Activated naive CD4-positive, alpha-beta T cell treated with anti-CD3 and anti-CD28 coated beads for 36 hours (primary cell): ENCODE measurements at regions not wholly inside any gene's neighbourhood (a gene's known extent, or its start where the extent isn't known, plus 50 kb on each side); places are given as distances from the start of the nearest gene placed in this dataset.
"Not testable (repeated sequence)": the region's sequence is repeated elsewhere in the genome, so short reads cannot be mapped to it uniquely, and the experiment has no call there.

Source experiments
- CTCF ChIA-PET: fragments of 350-600 bp; sonication (Branson Sonifier 250); formaldehyde crosslinking; loops from one replicate; lab custom pipeline; 2021; ENCODE audit warnings: antibody characterized with exemption; lab: Charles Lee
- DNase-seq: peaks from one replicate; pipeline ENCODE4 v3.0.0-alpha.2; 2020
- H3K27ac Mint-ChIP-seq: one replicate; pipeline ENCODE4 v1.8.0; 2021; ENCODE audit warnings: mild to moderate bottlenecking, mixed read lengths
- H3K27me3 Mint-ChIP-seq: one replicate; pipeline ENCODE4 v1.8.0; 2021; ENCODE audit warnings: low read depth, mixed read lengths
- H3K36me3 Mint-ChIP-seq: one replicate; pipeline ENCODE4 v1.8.0; 2021; ENCODE audit warnings: low read depth, mixed read lengths
- H3K4me1 Mint-ChIP-seq: one replicate; pipeline ENCODE4 v1.8.0; 2021; ENCODE audit warnings: low read depth, mixed read lengths
- H3K4me3 Mint-ChIP-seq: one replicate; pipeline ENCODE4 v1.8.0; 2021; ENCODE audit warnings: mild to moderate bottlenecking, moderate library complexity, mixed read lengths
- H3K9me3 Mint-ChIP-seq: one replicate; pipeline ENCODE4 v1.8.0; 2021; ENCODE audit warnings: mixed read lengths
- intact Hi-C: fragments of 100-400 bp; cut with micrococcal nuclease; formaldehyde crosslinking; loops from one replicate; pipeline ENCODE4 v1.15.1; 2023

GRCh38 chr6:9159051-9159450 lies 723.7 kb upstream of the SLC35B3 start:
- no peak for DNase-seq
- CTCF ChIA-PET: no interaction called here
- Mint-ChIP-seq H3K27me3 (no peaks in the 10 kb centered on the region), H3K4me3 (no peak overlapping the region), H3K9me3 (peaks cover 22% of the 10 kb centered on the region), H3K36me3 (peaks cover 3% of the 10 kb centered on the region), H3K4me1 (no peaks in the 10 kb centered on the region), H3K27ac (no peak overlapping the region)
- intact Hi-C loops: no loop called here

DNA sequence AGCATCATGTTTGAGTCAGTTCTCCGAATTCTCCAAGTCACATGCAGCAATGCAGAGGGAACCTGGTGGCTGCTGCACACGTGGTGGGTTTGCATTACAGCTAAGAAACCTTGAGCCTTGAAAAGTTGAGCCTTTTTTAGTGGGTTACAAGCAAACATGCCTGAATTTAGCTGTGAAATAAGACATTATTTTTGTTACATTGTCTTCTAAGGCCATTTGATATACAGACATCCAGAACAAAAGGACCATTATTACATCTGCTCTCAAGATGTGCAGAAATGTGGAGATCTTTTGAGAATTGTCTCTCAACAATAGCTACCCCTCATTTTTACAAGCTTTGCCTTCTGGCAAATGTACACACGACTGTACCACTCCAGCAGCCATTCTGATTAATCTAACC lies 720.5 kb upstream of the SLC35B3 start:
- DNase-seq: no peak
- H3K9me3 Mint-ChIP-seq: peaks cover 9% of the 10 kb centered on the region
- CTCF ChIA-PET: no interaction called here
- intact Hi-C loops: no loop called here
- no peaks in the 10 kb centered on the region for H3K36me3 Mint-ChIP-seq
- H3K27ac Mint-ChIP-seq: no peak overlapping the region
- no peaks in the 10 kb centered on the region for H3K4me1 Mint-ChIP-seq
- no peak overlapping the region for H3K4me3 Mint-ChIP-seq
- H3K27me3 Mint-ChIP-seq: no peaks in the 10 kb centered on the region

DNA sequence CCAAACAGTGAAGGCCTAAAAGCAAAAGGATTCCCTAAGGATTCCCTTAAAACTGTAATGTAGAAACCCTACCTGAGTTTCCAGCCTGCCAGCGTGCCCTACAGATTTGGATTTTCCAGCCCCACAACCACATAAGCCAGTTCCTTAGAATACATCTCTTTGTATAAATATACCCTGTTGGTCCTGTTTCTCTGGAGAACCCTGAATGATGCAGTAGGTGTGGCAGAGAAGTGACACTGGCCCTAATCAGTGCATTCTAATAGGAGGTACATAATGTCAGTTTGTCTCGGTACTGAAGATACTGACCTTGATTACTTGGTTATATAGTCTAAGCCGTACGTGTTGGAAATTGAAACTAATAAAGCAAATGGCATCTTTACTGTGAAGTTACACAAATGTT lies 707.8 kb upstream of the SLC35B3 start:
- intact Hi-C loops: no loop called here
- CTCF ChIA-PET: no interaction called here
- Mint-ChIP-seq H3K27ac (no peak overlapping the region), H3K36me3 (no peaks in the 10 kb centered on the region), H3K4me3 (no peak overlapping the region), H3K9me3 (no peaks in the 10 kb centered on the region), H3K4me1 (no peaks in the 10 kb centered on the region), H3K27me3 (no peaks in the 10 kb centered on the region)
- DNase-seq: no peak

DNA sequence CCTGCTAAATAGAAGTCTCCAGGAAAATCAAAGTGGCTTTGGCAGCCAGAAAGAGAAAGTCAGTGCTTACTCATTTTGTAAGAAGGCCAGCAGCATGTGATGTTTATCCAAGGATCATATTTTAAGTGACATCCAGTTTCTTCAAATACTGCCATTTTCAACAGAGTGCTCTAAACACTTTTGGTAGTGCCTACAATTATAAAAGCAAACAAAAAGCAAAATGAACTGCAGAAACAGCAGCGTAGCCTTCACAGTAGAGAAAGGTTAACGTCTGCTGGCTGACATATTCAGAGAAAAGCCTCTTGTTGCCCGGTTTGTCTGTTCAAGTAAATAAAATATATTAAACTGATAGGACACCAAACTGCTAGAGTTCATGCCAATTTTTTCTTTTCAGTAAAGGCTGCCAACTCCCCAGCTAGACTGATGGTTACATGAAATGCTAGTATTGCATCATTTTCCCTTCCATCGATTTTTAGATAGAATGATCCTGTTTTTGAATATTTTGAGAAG lies 705.7 kb upstream of the SLC35B3 start:
- CTCF ChIA-PET: no interaction called here
- Mint-ChIP-seq H3K9me3 (no peaks in the 10 kb centered on the region), H3K27me3 (no peaks in the 10 kb centered on the region), H3K36me3 (no peaks in the 10 kb centered on the region), H3K4me1 (no peaks in the 10 kb centered on the region), H3K27ac (no peak overlapping the region), H3K4me3 (no peak overlapping the region)
- DNase-seq: no peak
- intact Hi-C loops: no loop called here

DNA sequence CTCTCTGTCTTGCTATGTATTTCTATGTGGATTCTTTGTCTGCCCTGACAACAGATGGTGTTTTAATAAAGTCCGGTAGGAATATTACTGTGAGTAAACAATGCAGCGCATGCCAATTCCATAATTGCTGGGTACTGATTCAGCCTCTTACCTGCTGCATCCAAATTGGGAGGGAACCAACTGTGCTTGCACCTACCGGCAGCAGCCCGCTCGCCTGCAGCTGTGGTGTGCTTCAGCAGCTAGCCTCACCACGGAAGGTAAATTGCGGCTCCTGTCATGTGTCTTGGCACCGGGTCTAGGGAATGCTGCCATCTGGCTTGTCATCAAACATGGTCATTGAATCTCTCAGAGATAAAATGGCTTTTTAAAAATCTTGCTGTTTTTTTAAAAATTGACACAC lies 704.8 kb upstream of the SLC35B3 start:
- intact Hi-C loops: no loop called here
- H3K4me3 Mint-ChIP-seq: no peak overlapping the region
- no peaks in the 10 kb centered on the region for H3K27me3 Mint-ChIP-seq
- H3K27ac Mint-ChIP-seq: no peak overlapping the region
- H3K36me3 Mint-ChIP-seq: no peaks in the 10 kb centered on the region
- CTCF ChIA-PET: no interaction called here
- DNase-seq: no peak
- no peaks in the 10 kb centered on the region for H3K9me3 Mint-ChIP-seq
- no peaks in the 10 kb centered on the region for H3K4me1 Mint-ChIP-seq

DNA sequence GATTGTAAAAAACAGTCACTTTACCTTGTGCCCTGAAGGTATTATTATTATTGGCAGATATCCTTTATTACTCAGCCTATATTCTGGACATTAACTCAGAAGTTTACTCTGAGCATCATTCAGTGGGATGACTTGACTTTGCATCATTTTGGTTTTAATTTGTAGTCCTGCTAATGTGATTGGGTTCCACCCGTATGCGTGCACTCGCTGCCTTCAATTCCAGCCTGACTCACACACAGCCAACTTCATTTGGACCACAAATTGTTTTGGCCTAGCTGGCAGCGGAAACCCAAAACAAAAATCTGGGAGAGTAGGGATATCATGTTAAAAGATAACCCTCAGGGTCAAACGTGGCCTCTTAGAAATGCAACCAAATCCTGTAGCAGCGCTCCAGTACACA lies 704.4 kb upstream of the SLC35B3 start:
- CTCF ChIA-PET: interaction anchor here (0.6 kb wide), 1 partner anchor 173 kb away, joined by 4 read pairs; no protein-coding TSS in a partner anchor
- Mint-ChIP-seq H3K27ac (no peak overlapping the region), H3K4me1 (no peaks in the 10 kb centered on the region), H3K4me3 (no peak overlapping the region), H3K27me3 (no peaks in the 10 kb centered on the region), H3K36me3 (no peaks in the 10 kb centered on the region), H3K9me3 (no peaks in the 10 kb centered on the region)
- intact Hi-C loops: no loop called here
- no peak for DNase-seq

DNA sequence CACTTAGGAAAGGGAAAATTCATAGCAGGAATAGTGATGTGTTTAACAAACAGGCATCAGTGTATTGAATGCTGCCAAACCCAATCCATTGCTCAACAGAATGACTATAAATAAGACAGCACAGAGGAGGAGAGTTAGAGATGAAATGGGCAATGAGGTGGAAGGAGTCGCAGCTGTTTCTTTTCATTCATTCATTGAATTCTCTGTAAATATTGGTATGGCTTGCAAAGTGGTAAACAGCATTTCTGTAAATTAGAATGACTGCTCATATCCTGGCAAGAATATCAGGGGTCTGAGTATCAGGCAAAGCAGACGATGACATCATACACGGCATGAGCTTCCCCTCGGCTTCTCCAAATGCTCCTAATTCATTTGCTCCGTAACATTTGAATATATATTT lies 703.6 kb upstream of the SLC35B3 start:
- intact Hi-C loops: no loop called here

GRCh38 chr6:9136141-9136822 lies 700.9 kb upstream of the SLC35B3 start:
- H3K4me3 Mint-ChIP-seq: no peak overlapping the region
- no peak overlapping the region for H3K27ac Mint-ChIP-seq
- no peaks in the 10 kb centered on the region for H3K9me3 Mint-ChIP-seq
- DNase-seq: no peak
- no peaks in the 10 kb centered on the region for H3K36me3 Mint-ChIP-seq
- H3K27me3 Mint-ChIP-seq: no peaks in the 10 kb centered on the region
- CTCF ChIA-PET: no interaction called here
- H3K4me1 Mint-ChIP-seq: no peaks in the 10 kb centered on the region
- intact Hi-C loops: no loop called here

More for the DNA sequence above, 703.6 kb upstream of the SLC35B3 start:
- Mint-ChIP-seq H3K27ac (no peak overlapping the region), H3K4me1 (no peaks in the 10 kb centered on the region), H3K36me3 (no peaks in the 10 kb centered on the region), H3K9me3 (no peaks in the 10 kb centered on the region), H3K27me3 (no peaks in the 10 kb centered on the region), H3K4me3 (no peak overlapping the region)
- CTCF ChIA-PET: no interaction called here
- DNase-seq: no peak

GRCh38 chr6:9131616-9132015 lies 696.3 kb upstream of the SLC35B3 start:
- Mint-ChIP-seq H3K27me3 (no peaks in the 10 kb centered on the region), H3K36me3 (no peaks in the 10 kb centered on the region), H3K4me1 (no peaks in the 10 kb centered on the region), H3K4me3 (no peak overlapping the region), H3K27ac (no peak overlapping the region), H3K9me3 (peaks cover 2% of the 10 kb centered on the region)
- intact Hi-C loops: no loop called here
- no peak for DNase-seq
- CTCF ChIA-PET: no interaction called here

DNA sequence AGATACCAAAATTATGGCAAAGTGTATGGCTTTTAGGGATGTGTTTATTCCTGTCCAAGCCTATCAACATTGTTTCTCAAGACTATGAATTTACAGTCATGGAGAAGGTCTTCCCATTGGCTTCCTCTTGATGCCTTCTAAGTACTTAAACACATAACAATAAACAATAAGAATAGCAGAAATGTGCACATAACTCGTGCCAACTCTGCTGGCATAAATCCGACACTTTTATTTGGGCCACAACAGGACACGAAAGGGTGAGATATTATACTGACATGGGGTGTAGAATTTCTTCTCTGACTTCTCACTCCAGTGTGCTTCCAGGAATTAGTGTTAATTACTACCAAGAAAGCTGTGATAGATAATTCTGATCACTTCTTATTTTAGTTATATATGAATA lies 695.9 kb upstream of the SLC35B3 start:
- H3K27ac Mint-ChIP-seq: no peak overlapping the region
- no peak overlapping the region for H3K4me3 Mint-ChIP-seq
- CTCF ChIA-PET: no interaction called here
- no peaks in the 10 kb centered on the region for H3K36me3 Mint-ChIP-seq
- no peak for DNase-seq
- intact Hi-C loops: no loop called here
- peaks cover 2% of the 10 kb centered on the region for H3K9me3 Mint-ChIP-seq
- H3K4me1 Mint-ChIP-seq: no peaks in the 10 kb centered on the region
- no peaks in the 10 kb centered on the region for H3K27me3 Mint-ChIP-seq

- H3K4me3 Mint-ChIP-seq: no peak overlapping the region
- no peak overlapping the region for H3K27ac Mint-ChIP-seq
- CTCF ChIA-PET: no interaction called here
- H3K4me1 Mint-ChIP-seq: no peaks in the 10 kb centered on the region
- H3K9me3 Mint-ChIP-seq: peaks cover 2% of the 10 kb centered on the region
- H3K36me3 Mint-ChIP-seq: no peaks in the 10 kb centered on the region
- intact Hi-C loops: no loop called here
- no peaks in the 10 kb centered on the region for H3K27me3 Mint-ChIP-seq
- no peak for DNase-seq
Measured at GRCh38 chr6:9128970-9129369, 693.6 kb upstream of the SLC35B3 start.

DNA sequence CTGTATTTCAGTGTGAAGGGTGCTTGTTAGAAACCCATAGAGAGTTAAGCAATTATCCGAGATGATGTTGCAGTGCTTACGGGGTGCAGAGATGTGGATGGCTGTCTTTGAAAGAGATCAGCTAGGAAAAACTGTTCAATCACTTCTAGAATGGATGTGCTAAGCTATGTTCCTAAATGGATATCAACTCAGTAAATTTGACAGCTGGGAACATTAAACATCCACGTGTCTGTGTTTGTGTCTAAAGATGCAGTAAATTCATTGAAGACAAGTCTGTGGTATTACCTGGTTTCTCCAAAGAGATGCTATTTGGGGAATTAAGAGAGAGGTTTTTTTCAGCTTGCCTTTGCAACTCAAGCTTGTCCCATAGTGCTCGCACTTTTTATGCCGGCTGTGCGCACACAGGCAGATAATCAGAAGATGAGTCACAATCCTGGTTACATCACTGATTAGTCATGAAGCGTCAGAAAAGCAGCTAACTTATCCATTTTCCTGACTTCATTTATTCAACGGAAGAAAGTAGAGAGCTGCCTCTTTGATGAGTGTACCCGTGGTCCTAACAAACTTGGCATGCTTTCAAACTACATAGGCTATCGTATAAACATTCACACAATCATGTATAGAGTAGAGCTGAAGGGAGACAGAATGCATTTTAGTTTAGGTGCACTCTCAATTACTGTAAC lies 691.7 kb upstream of the SLC35B3 start:
- no peak overlapping the region for H3K4me3 Mint-ChIP-seq
- H3K4me1 Mint-ChIP-seq: no peaks in the 10 kb centered on the region
- H3K36me3 Mint-ChIP-seq: no peaks in the 10 kb centered on the region
- no peaks in the 10 kb centered on the region for H3K27me3 Mint-ChIP-seq
- CTCF ChIA-PET: no interaction called here
- no peak for DNase-seq
- H3K27ac Mint-ChIP-seq: no peak overlapping the region
- peaks cover 2% of the 10 kb centered on the region for H3K9me3 Mint-ChIP-seq
- intact Hi-C loops: no loop called here

- H3K27me3 Mint-ChIP-seq, H3K27ac Mint-ChIP-seq, H3K9me3 Mint-ChIP-seq, H3K36me3 Mint-ChIP-seq, H3K4me3 Mint-ChIP-seq, DNase-seq, intact Hi-C loops, H3K4me1 Mint-ChIP-seq, CTCF ChIA-PET: not testable (repeated sequence)
Measured at GRCh38 chr6:9126034-9126433, 690.7 kb upstream of the SLC35B3 start.
